H1 (cell line): ENCODE measurements at regions not wholly inside any gene's neighbourhood (a gene's known extent, or its start where the extent isn't known, plus 50 kb on each side); places are given as distances from the start of the nearest gene placed in this dataset.

Experiments
- CTCF ChIA-PET: fragments of 300-600 bp; sonication (Branson Sonifier 250); formaldehyde crosslinking; loops from one replicate; lab custom pipeline; 2021; ENCODE audit not compliant: partially characterized antibody; lab: Charles Lee
- POLR2A ChIA-PET: fragments of 300-600 bp; sonication (Branson Sonifier 250); formaldehyde crosslinking; loops from one replicate; lab custom pipeline; 2021; ENCODE audit warnings: inconsistent platforms; ENCODE audit not compliant: partially characterized antibody; lab: Charles Lee
- DNase-seq, 2 experiments: peaks; one replicate each; pipeline versions ENCODE4 v3.0.0 to v3.0.0-alpha.2; 2010 to 2022; ENCODE audit warnings: low spot score in 2 of 2, low read depth in 1 of 2, mixed read lengths in 1 of 2
- FAIRE-seq: peaks from 2 replicates; lab custom pipeline; 2011; peaks lifted over from hg19 to GRCh38; lab: Jason Lieb, UNC
- H2AFZ ChIP-seq: 2 replicates; pipeline ENCODE4 v1.8.1; 2012; ENCODE audit warnings: low read length, inconsistent platforms
- H2AK5ac ChIP-seq: 2 replicates; pipeline ENCODE4 v1.6.1; 2013; ENCODE audit warnings: low read depth, low read length
- H2BK120ac ChIP-seq: replicated peaks from 2 replicates; pipeline ENCODE3; 2013; ENCODE audit warnings: low read depth, low read length, inconsistent platforms
- H2BK12ac ChIP-seq: 2 replicates; pipeline ENCODE4 v1.6.1; 2013; ENCODE audit warnings: low read depth, low read length
- H2BK15ac ChIP-seq: 2 replicates; pipeline ENCODE4 v1.6.1; 2013; ENCODE audit warnings: low read length
- H2BK20ac ChIP-seq: 2 replicates; pipeline ENCODE4 v1.6.1; 2013; ENCODE audit warnings: low read length
- H2BK5ac ChIP-seq: 2 replicates; pipeline ENCODE4 v1.6.1; 2013; ENCODE audit warnings: low read depth, low read length
- H3K14ac ChIP-seq: 2 replicates; pipeline ENCODE4 v1.6.1; 2013; ENCODE audit warnings: inconsistent platforms; ENCODE audit not compliant: insufficient read length
- H3K18ac ChIP-seq: 2 replicates; pipeline ENCODE4 v1.6.1; 2013; ENCODE audit warnings: low read length; ENCODE audit errors: extremely low read depth
- H3K23ac ChIP-seq: 2 replicates; pipeline ENCODE4 v1.6.1; 2013; ENCODE audit warnings: inconsistent platforms; ENCODE audit not compliant: insufficient read length
- H3K23me2 ChIP-seq: 2 replicates; pipeline ENCODE4 v1.6.1; 2013; ENCODE audit warnings: low read depth, low read length
- H3K27ac ChIP-seq: 2 replicates; pipeline ENCODE4 v1.6.1; 2011; ENCODE audit warnings: low read depth, low read length, inconsistent platforms
- H3K27me3 ChIP-seq, 4 experiments: replicated peaks in 1 of 4; 1 replicate in 1 of 4; 2 replicates in 3 of 4; pipeline versions ENCODE4 v1.6.1 to v1.8.1; 2011 to 2013; ENCODE audit warnings: low read length in 3 of 4, mild to moderate bottlenecking in 3 of 4, inconsistent platforms in 2 of 4, mixed read lengths in 2 of 4, moderate library complexity in 1 of 4; ENCODE audit not compliant: control insufficient read depth in 3 of 4, insufficient read depth in 3 of 4; ENCODE audit errors: extremely low read depth in 1 of 4
- H3K36me3 ChIP-seq, 4 experiments: 2 replicates each; pipeline versions ENCODE4 v1.6.1 to v1.8.1; 2011 to 2013; ENCODE audit warnings: mild to moderate bottlenecking in 4 of 4, low read length in 3 of 4, moderate library complexity in 2 of 4, control low read depth in 1 of 4, inconsistent platforms in 1 of 4; ENCODE audit not compliant: insufficient read depth in 4 of 4, control insufficient read depth in 2 of 4
- H3K4ac ChIP-seq: replicated peaks from 2 replicates; pipeline ENCODE3; 2013; ENCODE audit warnings: low read length, low read depth, mixed read lengths, inconsistent platforms; ENCODE audit not compliant: insufficient read length
- H3K4me1 ChIP-seq, 4 experiments: replicated peaks in 1 of 4; 1 replicate in 1 of 4; 2 replicates in 3 of 4; pipeline versions ENCODE4 v1.6.1 to v1.8.1; 2011 to 2013; ENCODE audit warnings: low read length in 3 of 4, inconsistent platforms in 2 of 4, mixed read lengths in 1 of 4; ENCODE audit not compliant: insufficient read depth in 4 of 4, control insufficient read depth in 3 of 4
- H3K4me2 ChIP-seq, 2 experiments: 2 replicates each; pipeline versions ENCODE4 v1.6.1 to v1.8.1; 2011 to 2013; ENCODE audit warnings: low read depth in 2 of 2, low read length in 2 of 2, control low read depth in 1 of 2, inconsistent platforms in 1 of 2, mild to moderate bottlenecking in 1 of 2; ENCODE audit not compliant: insufficient read depth in 1 of 2
- H3K4me3 ChIP-seq, 4 experiments: fragments of 200-600, 300-600 bp in 1 of 4; sonication (generic), shearing (Covaris generic), sonication (Bioruptor Twin) in 1 of 4; 2 replicates each; pipeline versions ENCODE4 v1.5.1 to v1.8.1; 2011 to 2016; ENCODE audit warnings: low read length in 4 of 4, low read depth in 3 of 4, control low read depth in 2 of 4, inconsistent platforms in 2 of 4, mild to moderate bottlenecking in 2 of 4, mixed read lengths in 1 of 4, moderate library complexity in 1 of 4; ENCODE audit not compliant: insufficient read depth in 2 of 4; ENCODE audit errors: extremely low read depth in 1 of 4
- H3K56ac ChIP-seq: replicated peaks from 2 replicates; pipeline ENCODE3; 2013; ENCODE audit warnings: low read depth, mild to moderate bottlenecking, mixed read lengths, low read length, inconsistent platforms; ENCODE audit not compliant: insufficient read length
- H3K79me1 ChIP-seq: 2 replicates; pipeline ENCODE4 v1.6.1; 2013; ENCODE audit warnings: low read depth, low read length, control low read depth
- H3K79me2 ChIP-seq, 2 experiments: 2 replicates each; pipeline versions ENCODE4 v1.6.1 to v1.8.1; 2012 to 2013; ENCODE audit warnings: low read length in 2 of 2, mild to moderate bottlenecking in 2 of 2, inconsistent platforms in 1 of 2; ENCODE audit not compliant: insufficient read depth in 2 of 2, control insufficient read depth in 1 of 2
- H3K9ac ChIP-seq, 4 experiments: replicated peaks in 1 of 4; 1 replicate in 1 of 4; 2 replicates in 3 of 4; pipeline versions ENCODE4 v1.6.1 to v1.8.1; 2011 to 2013; ENCODE audit warnings: low read depth in 3 of 4, low read length in 3 of 4, control low read depth in 2 of 4, mild to moderate bottlenecking in 2 of 4, moderate library complexity in 2 of 4, inconsistent platforms in 1 of 4; ENCODE audit errors: extremely low read depth in 1 of 4
- H3K9me3 ChIP-seq, 2 experiments: 2 replicates each; pipeline versions ENCODE4 v1.6.1 to v1.8.1; 2012 to 2013; ENCODE audit warnings: mild to moderate bottlenecking in 2 of 2, moderate library complexity in 2 of 2, control low read depth in 1 of 2, inconsistent platforms in 1 of 2, low read depth in 1 of 2, low read length in 1 of 2, mixed read lengths in 1 of 2; ENCODE audit not compliant: insufficient read depth in 2 of 2
- H4K20me1 ChIP-seq, 2 experiments: replicated peaks in 1 of 2; 2 replicates each; pipeline versions ENCODE3 to v1.8.1; 2011 to 2013; ENCODE audit warnings: inconsistent platforms in 2 of 2, low read length in 2 of 2, mild to moderate bottlenecking in 1 of 2; ENCODE audit not compliant: insufficient read depth in 2 of 2, control insufficient read depth in 1 of 2
- H4K5ac ChIP-seq: 2 replicates; pipeline ENCODE4 v1.6.1; 2013; ENCODE audit warnings: low read length, low read depth, mixed read lengths, inconsistent platforms; ENCODE audit not compliant: insufficient read length
- H4K8ac ChIP-seq: 2 replicates; pipeline ENCODE4 v1.8.0; 2013; ENCODE audit warnings: mild to moderate bottlenecking, moderate library complexity, low read length, inconsistent platforms; ENCODE audit not compliant: insufficient read depth; ENCODE audit errors: extremely low read depth
- H4K91ac ChIP-seq: replicated peaks from 2 replicates; pipeline ENCODE3; 2013; ENCODE audit warnings: low read length, mixed read lengths, inconsistent platforms; ENCODE audit not compliant: insufficient read length
- BACH1 ChIP-seq: IDR thresholded peaks from 2 replicates; pipeline ENCODE4 v1.6.1; 2012; ENCODE audit warnings: low read length, improper control_type of control experiment
- SP1 ChIP-seq: IDR thresholded peaks from 2 replicates; pipeline ENCODE4 v1.6.1; 2011; ENCODE audit warnings: low read depth, low read length
- TCF12 ChIP-seq: IDR thresholded peaks from 2 replicates; pipeline ENCODE4 v1.6.1; 2011; ENCODE audit warnings: low read depth, mild to moderate bottlenecking, low read length

- Histone ChIP-seq H3K23me2 (no peaks in the 10 kb centered on the region), H3K56ac (no peak overlapping the region), H3K14ac (no peak overlapping the region), H2BK15ac (no peak overlapping the region; the same call in 1 of the 2 replicates), H3K18ac (no peak overlapping the region), H4K8ac (no peak overlapping the region), H3K79me1 (no peaks in the 10 kb centered on the region), H3K36me3 (no peaks in the 10 kb centered on the region), H4K91ac (no peak overlapping the region), H2AK5ac (no peak overlapping the region), H3K79me2 (no peaks in the 10 kb centered on the region), H2AFZ (no peak overlapping the region), H3K27me3 (no peaks in the 10 kb centered on the region), H3K9me3 (peaks cover 0 to 2% of the 10 kb centered on the region in 2 experiments; a peak in 1 of 4 replicates), H3K4me3 (no peak overlapping the region), H2BK20ac (no peak overlapping the region), H4K5ac (no peak overlapping the region), H3K27ac (no peak overlapping the region), H3K9ac (no peak overlapping the region), H2BK12ac (no peak overlapping the region), H2BK5ac (no peak overlapping the region), H3K4ac (no peak overlapping the region), H2BK120ac (no peak overlapping the region), H3K23ac (no peak overlapping the region), H3K4me2 (no peak overlapping the region), H4K20me1 (no peaks in the 10 kb centered on the region), H3K4me1 (peaks cover 4 to 9% (median 6%) of the 10 kb centered on the region in 4 experiments; a peak in 6 of 7 replicates)
- ChIA-PET CTCF (no interaction called here), POLR2A (no interaction called here)
- DNase-seq (no peak), FAIRE-seq (no peak)
- TF ChIP-seq TCF12 (no peak), SP1 (no peak), BACH1 (no peak)
Measured at GRCh38 chr5:3893527-3893926, 297.9 kb downstream of the IRX1 start.
